HCT116 (cell line): ENCODE measurements at regions not wholly inside any gene's neighbourhood (a gene's known extent, or its start where the extent isn't known, plus 50 kb on each side); places are given as distances from the start of the nearest gene placed in this dataset.

ENCODE experiments used
- JUND ChIP-seq: IDR thresholded peaks from 2 replicates; pipeline ENCODE4 v1.6.1; 2012
- POLR2A ChIP-seq: IDR thresholded peaks from 2 replicates; pipeline ENCODE4 v1.7.0; 2011; ENCODE audit warnings: borderline replicate concordance; ENCODE audit not compliant: insufficient read depth, insufficient read length; ENCODE audit errors: extremely low read depth
- POLR2AphosphoS5 ChIP-seq: IDR thresholded peaks from 2 replicates; pipeline ENCODE4 v1.6.1; 2011; ENCODE audit warnings: mild to moderate bottlenecking, low read depth, low read length, moderate library complexity
- SRF ChIP-seq: IDR thresholded peaks from 2 replicates; pipeline ENCODE4 v1.6.1; 2012; ENCODE audit warnings: low read depth
- TF ChIP-seq, protein P1 (sequence below), 3 experiments: fragments of 200-600 bp in 1 of 3; sonication (generic) in 1 of 3; IDR thresholded peaks in 2 of 3; conservative IDR thresholded peaks in 1 of 3; 2 replicates each; pipeline ENCODE4 v1.5.1; 2012 to 2017; ENCODE audit warnings: low read depth in 2 of 3, low read length in 2 of 3, antibody characterized with exemption in 1 of 3, borderline replicate concordance in 1 of 3, control low read depth in 1 of 3, mild to moderate bottlenecking in 1 of 3, mixed read lengths in 1 of 3, mixed run types in 1 of 3, moderate library complexity in 1 of 3; ENCODE audit not compliant: insufficient read depth in 1 of 3

DNA sequence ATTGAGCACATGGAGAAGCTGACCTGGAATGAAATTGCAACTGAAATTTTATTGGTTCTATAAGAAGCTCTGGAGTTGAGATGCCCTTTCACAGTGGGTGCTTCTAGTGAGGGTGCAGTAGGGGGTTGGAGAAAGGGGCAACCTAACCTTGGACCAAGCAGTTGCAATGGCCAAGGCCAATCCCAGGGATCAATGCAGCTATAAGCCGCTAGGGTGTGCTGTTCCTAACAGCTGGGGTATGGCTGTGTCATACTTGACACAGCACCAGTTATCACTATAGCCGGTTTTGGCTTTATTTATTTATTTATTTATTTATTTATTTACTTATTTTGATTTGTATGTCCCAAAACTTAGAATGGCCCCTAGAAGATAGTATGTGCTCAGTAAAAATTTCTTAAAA lies 505.9 kb downstream of the FLRT2 start:
- TF ChIP-seq POLR2AphosphoS5 (no peak), JUND (no peak), POLR2A (no peak), SRF (no peak)
- TF ChIP-seq, protein P1, sequence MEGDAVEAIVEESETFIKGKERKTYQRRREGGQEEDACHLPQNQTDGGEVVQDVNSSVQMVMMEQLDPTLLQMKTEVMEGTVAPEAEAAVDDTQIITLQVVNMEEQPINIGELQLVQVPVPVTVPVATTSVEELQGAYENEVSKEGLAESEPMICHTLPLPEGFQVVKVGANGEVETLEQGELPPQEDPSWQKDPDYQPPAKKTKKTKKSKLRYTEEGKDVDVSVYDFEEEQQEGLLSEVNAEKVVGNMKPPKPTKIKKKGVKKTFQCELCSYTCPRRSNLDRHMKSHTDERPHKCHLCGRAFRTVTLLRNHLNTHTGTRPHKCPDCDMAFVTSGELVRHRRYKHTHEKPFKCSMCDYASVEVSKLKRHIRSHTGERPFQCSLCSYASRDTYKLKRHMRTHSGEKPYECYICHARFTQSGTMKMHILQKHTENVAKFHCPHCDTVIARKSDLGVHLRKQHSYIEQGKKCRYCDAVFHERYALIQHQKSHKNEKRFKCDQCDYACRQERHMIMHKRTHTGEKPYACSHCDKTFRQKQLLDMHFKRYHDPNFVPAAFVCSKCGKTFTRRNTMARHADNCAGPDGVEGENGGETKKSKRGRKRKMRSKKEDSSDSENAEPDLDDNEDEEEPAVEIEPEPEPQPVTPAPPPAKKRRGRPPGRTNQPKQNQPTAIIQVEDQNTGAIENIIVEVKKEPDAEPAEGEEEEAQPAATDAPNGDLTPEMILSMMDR (IDR thresholded peaks at IDR 0.05 in 2 of 3, conservative IDR thresholded peaks at IDR 0.05 in 1 of 3; ENCODE audit: borderline replicate concordance in 1 of 3, insufficient read depth in 1 of 3, low read depth in 2 of 3, low read length in 2 of 3), result peak in 1 of 3 experiments; percentile 38; a peak in 2 of 6 replicates
